ENCODE measurements at regions not wholly inside any gene's neighbourhood (a gene's known extent, or its start where the extent isn't known, plus 50 kb on each side); places are given as distances from the start of the nearest gene placed in this dataset.

GRCh38 chr5:125109293-125109692 lies 362.9 kb upstream of the ZNF608 start:
- DNase-seq: no peak
- no peak for TF ChIP-seq CTCF (IDR thresholded peaks at IDR 0.05; ENCODE audit: insufficient read depth in 1 of 2, low read depth in 1 of 2, low read length in 1 of 2, severe bottlenecking in 1 of 2, unreplicated experiment in 1 of 2)
- H3K27me3 ChIP-seq (replicated peaks; ENCODE audit: control insufficient read depth, insufficient read depth, low read length): no peaks in the 10 kb centered on the region
- BruUV-seq (replicated peaks): no TSS peak
- H3K4me1 ChIP-seq: peaks cover 18% of the 10 kb centered on the region
- ChIA-PET POLR2A (no interaction called here), CTCF (no interaction called here)
- H3K4me3 ChIP-seq (ENCODE audit: low read depth, low read length): no peak overlapping the region
- H3K9me3 Mint-ChIP-seq (ENCODE audit: unreplicated experiment): peaks cover 16% of the 10 kb centered on the region
- H3K4me3 Mint-ChIP-seq (ENCODE audit: unreplicated experiment): no peak overlapping the region
- no peaks in the 10 kb centered on the region for H3K36me3 Mint-ChIP-seq (ENCODE audit: insufficient read depth, unreplicated experiment)
- intact Hi-C loops (cut with micrococcal nuclease; ENCODE audit: unreplicated experiment): no loop called here
- no peaks in the 10 kb centered on the region for H3K27me3 Mint-ChIP-seq (ENCODE audit: insufficient read depth, unreplicated experiment)
- H3K4me1 Mint-ChIP-seq (ENCODE audit: low read depth, unreplicated experiment): peaks cover 12% of the 10 kb centered on the region
- H3K27ac Mint-ChIP-seq (ENCODE audit: unreplicated experiment): no peak overlapping the region
- no peaks in the 10 kb centered on the region for H3K9me3 ChIP-seq
- no peaks in the 10 kb centered on the region for H3K36me3 ChIP-seq (ENCODE audit: control insufficient read depth, insufficient read depth, low read length)

GRCh38 chr5:125109816-125110215 lies 363.4 kb upstream of the ZNF608 start:
- no peaks in the 10 kb centered on the region for H3K27me3 Mint-ChIP-seq (ENCODE audit: insufficient read depth, unreplicated experiment)
- intact Hi-C loops (cut with micrococcal nuclease; ENCODE audit: unreplicated experiment): loop anchor here (5.0 kb wide), 2 partner anchors 83 to 203 kb away; no protein-coding TSS in a partner anchor
- TF ChIP-seq CTCF (IDR thresholded peaks at IDR 0.05; ENCODE audit: insufficient read depth in 1 of 2, low read depth in 1 of 2, low read length in 1 of 2, severe bottlenecking in 1 of 2, unreplicated experiment in 1 of 2): no peak
- H3K9me3 Mint-ChIP-seq (ENCODE audit: unreplicated experiment): peaks cover 16% of the 10 kb centered on the region
- BruUV-seq (replicated peaks): no TSS peak
- no peak overlapping the region for H3K4me3 Mint-ChIP-seq (ENCODE audit: unreplicated experiment)
- H3K27ac Mint-ChIP-seq (ENCODE audit: unreplicated experiment): no peak overlapping the region
- no peak overlapping the region for H3K4me3 ChIP-seq (ENCODE audit: low read depth, low read length)
- H3K9me3 ChIP-seq: no peaks in the 10 kb centered on the region
- no peak for DNase-seq
- ChIA-PET CTCF (no interaction called here), POLR2A (no interaction called here)
- peaks cover 20% of the 10 kb centered on the region for H3K4me1 ChIP-seq
- no peaks in the 10 kb centered on the region for H3K36me3 Mint-ChIP-seq (ENCODE audit: insufficient read depth, unreplicated experiment)
- peaks cover 12% of the 10 kb centered on the region for H3K4me1 Mint-ChIP-seq (ENCODE audit: low read depth, unreplicated experiment)
- H3K27me3 ChIP-seq (replicated peaks; ENCODE audit: control insufficient read depth, insufficient read depth, low read length): no peaks in the 10 kb centered on the region
- no peaks in the 10 kb centered on the region for H3K36me3 ChIP-seq (ENCODE audit: control insufficient read depth, insufficient read depth, low read length)

- no peak overlapping the region for H3K27ac Mint-ChIP-seq (ENCODE audit: unreplicated experiment)
- Histone ChIP-seq H3K36me3 (ENCODE audit: control insufficient read depth, insufficient read depth, low read length) (no peaks in the 10 kb centered on the region), H3K27me3 (replicated peaks; ENCODE audit: control insufficient read depth, insufficient read depth, low read length) (no peaks in the 10 kb centered on the region), H3K9me3 (no peaks in the 10 kb centered on the region), H3K4me1 (peaks cover 22% of the 10 kb centered on the region), H3K4me3 (ENCODE audit: low read depth, low read length) (no peak overlapping the region)
- no peaks in the 10 kb centered on the region for H3K36me3 Mint-ChIP-seq (ENCODE audit: insufficient read depth, unreplicated experiment)
- H3K9me3 Mint-ChIP-seq (ENCODE audit: unreplicated experiment): peaks cover 16% of the 10 kb centered on the region
- H3K4me1 Mint-ChIP-seq (ENCODE audit: low read depth, unreplicated experiment): peaks cover 18% of the 10 kb centered on the region
- BruUV-seq (replicated peaks): no TSS peak
- H3K4me3 Mint-ChIP-seq (ENCODE audit: unreplicated experiment): no peak overlapping the region
- POLR2A ChIA-PET: no interaction called here
- CTCF ChIA-PET: interaction anchor here (0.5 kb wide), 1 partner anchor 96 kb away, joined by 7 read pairs; no protein-coding TSS in a partner anchor
- no peaks in the 10 kb centered on the region for H3K27me3 Mint-ChIP-seq (ENCODE audit: insufficient read depth, unreplicated experiment)
- intact Hi-C loops (cut with micrococcal nuclease; ENCODE audit: unreplicated experiment): loop anchor here (5.0 kb wide), 2 partner anchors 85 to 205 kb away; no protein-coding TSS in a partner anchor
- no peak for DNase-seq
- no peak for TF ChIP-seq CTCF (IDR thresholded peaks at IDR 0.05; ENCODE audit: insufficient read depth in 1 of 2, low read depth in 1 of 2, low read length in 1 of 2, severe bottlenecking in 1 of 2, unreplicated experiment in 1 of 2)
Measured at GRCh38 chr5:125112196-125112595, 365.8 kb upstream of the ZNF608 start.
